ENCODE measurements at regions not wholly inside any gene's neighbourhood (a gene's known extent, or its start where the extent isn't known, plus 50 kb on each side); places are given as distances from the start of the nearest gene placed in this dataset.

GRCh38 chr20:39568109-39568508 lies 606.0 kb downstream of the DHX35 start:
- H3K4me1 ChIP-seq (replicated peaks in 1 of 4; ENCODE audit: control insufficient read depth in 3 of 4, insufficient read depth in 4 of 4, low read length in 3 of 4) = no peaks in the 10 kb centered on the region
- H3K27ac ChIP-seq (ENCODE audit: low read depth, low read length) = no peak overlapping the region
- no peak overlapping the region for H3K9ac ChIP-seq (replicated peaks in 1 of 4; ENCODE audit: extremely low read depth in 1 of 4, low read depth in 3 of 4, low read length in 3 of 4)
- no peak overlapping the region for H2BK12ac ChIP-seq (ENCODE audit: low read depth, low read length)
- H2BK120ac ChIP-seq (replicated peaks; ENCODE audit: low read depth, low read length) = no peak overlapping the region
- no peak overlapping the region for H3K4ac ChIP-seq (replicated peaks; ENCODE audit: insufficient read length, low read depth, low read length)
- no peak overlapping the region for H3K4me2 ChIP-seq (ENCODE audit: insufficient read depth in 1 of 2, low read depth in 2 of 2, low read length in 2 of 2)
- H4K8ac ChIP-seq (ENCODE audit: extremely low read depth, insufficient read depth, low read length) = no peak overlapping the region
- H4K5ac ChIP-seq (ENCODE audit: insufficient read length, low read depth, low read length) = no peak overlapping the region
- H3K36me3 ChIP-seq (ENCODE audit: control insufficient read depth in 2 of 4, insufficient read depth in 4 of 4, low read length in 3 of 4) = no peaks in the 10 kb centered on the region
- ChIA-PET CTCF (ENCODE audit: partially characterized antibody) (no interaction called here), POLR2A (ENCODE audit: partially characterized antibody) (no interaction called here)
- H3K79me1 ChIP-seq (ENCODE audit: low read depth, low read length) = no peaks in the 10 kb centered on the region
- 55% methylated on average over 1 of the region's 1 CpG; no CpG with 5 or more reads in 1 of the 2 experiments for WGBS, 2 experiments (ENCODE audit: extremely low coverage in 1 of 2, insufficient coverage in 1 of 2, insufficient read length in 1 of 2, insufficient replicate concordance in 2 of 2, low coverage in 1 of 2, low lambda C conversion rate in 2 of 2, missing lambda C conversion rate in 1 of 2)
- no peak overlapping the region for H3K14ac ChIP-seq (ENCODE audit: insufficient read length)
- H3K4me3 ChIP-seq (ENCODE audit: extremely low read depth in 1 of 4, insufficient read depth in 2 of 4, low read depth in 3 of 4, low read length in 4 of 4) = no peak overlapping the region
- H2BK20ac ChIP-seq (ENCODE audit: low read length) = no peak overlapping the region
- H3K56ac ChIP-seq (replicated peaks; ENCODE audit: insufficient read length, low read depth, low read length) = no peak overlapping the region
- H3K9me3 ChIP-seq (ENCODE audit: insufficient read depth in 2 of 2, low read depth in 1 of 2, low read length in 1 of 2) = 0 out of 4 replicates have a peak, but pooled peaks cover 0 to 3% of the 10 kb centered on the region in 2 experiments
- no peak overlapping the region for H2AK5ac ChIP-seq (ENCODE audit: low read depth, low read length)
- no peaks in the 10 kb centered on the region for H4K20me1 ChIP-seq (replicated peaks in 1 of 2; ENCODE audit: control insufficient read depth in 1 of 2, insufficient read depth in 2 of 2, low read length in 2 of 2)
- no peak overlapping the region for H4K91ac ChIP-seq (replicated peaks; ENCODE audit: insufficient read length, low read length)
- no peaks in the 10 kb centered on the region for H3K27me3 ChIP-seq (replicated peaks in 1 of 4; ENCODE audit: control insufficient read depth in 3 of 4, extremely low read depth in 1 of 4, insufficient read depth in 3 of 4, low read length in 3 of 4)
- H3K23ac ChIP-seq (ENCODE audit: insufficient read length) = no peak overlapping the region
- H3K18ac ChIP-seq (ENCODE audit: extremely low read depth, low read length) = no peak overlapping the region
- DNase-seq (ENCODE audit: low read depth in 1 of 2, low spot score in 2 of 2) = no peak
- H3K23me2 ChIP-seq (ENCODE audit: low read depth, low read length) = no peaks in the 10 kb centered on the region
- H2AFZ ChIP-seq (ENCODE audit: low read length) = no peak overlapping the region
- FAIRE-seq = no peak
- H3K79me2 ChIP-seq (ENCODE audit: control insufficient read depth in 1 of 2, insufficient read depth in 2 of 2, low read length in 2 of 2) = no peaks in the 10 kb centered on the region
- H2BK5ac ChIP-seq (ENCODE audit: low read depth, low read length) = no peak overlapping the region
- H2BK15ac ChIP-seq (ENCODE audit: low read length) = no peak overlapping the region
- no peak for TF ChIP-seq CREB1 (IDR thresholded peaks at IDR 0.05)
